ENCODE measurements at regions not wholly inside any gene's neighbourhood (a gene's known extent, or its start where the extent isn't known, plus 50 kb on each side); places are given as distances from the start of the nearest gene placed in this dataset.
"Not testable (repeated sequence)": the region's sequence is repeated elsewhere in the genome, so short reads cannot be mapped to it uniquely, and the experiment has no call there.

DNA sequence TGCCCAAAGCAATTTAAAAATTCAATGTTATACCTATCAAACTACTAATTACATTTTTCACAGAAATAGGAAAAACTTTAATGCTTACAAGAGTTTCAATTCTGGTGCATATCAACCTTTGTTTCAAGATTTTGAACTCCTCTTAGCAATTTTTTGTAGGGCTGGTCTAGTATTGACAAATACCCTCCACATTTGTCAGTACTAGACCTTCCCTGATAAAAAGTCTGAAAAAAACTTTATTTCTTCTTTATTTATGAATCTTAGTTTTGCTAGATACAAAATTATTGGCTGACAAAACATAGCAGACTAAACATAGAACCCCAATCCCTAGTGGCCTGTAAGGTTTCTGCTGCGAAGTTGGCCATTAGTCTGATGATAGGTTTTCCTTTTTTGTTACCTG lies 1804.9 kb downstream of the EFNA5 start:
- no peak for DNase-seq

DNA sequence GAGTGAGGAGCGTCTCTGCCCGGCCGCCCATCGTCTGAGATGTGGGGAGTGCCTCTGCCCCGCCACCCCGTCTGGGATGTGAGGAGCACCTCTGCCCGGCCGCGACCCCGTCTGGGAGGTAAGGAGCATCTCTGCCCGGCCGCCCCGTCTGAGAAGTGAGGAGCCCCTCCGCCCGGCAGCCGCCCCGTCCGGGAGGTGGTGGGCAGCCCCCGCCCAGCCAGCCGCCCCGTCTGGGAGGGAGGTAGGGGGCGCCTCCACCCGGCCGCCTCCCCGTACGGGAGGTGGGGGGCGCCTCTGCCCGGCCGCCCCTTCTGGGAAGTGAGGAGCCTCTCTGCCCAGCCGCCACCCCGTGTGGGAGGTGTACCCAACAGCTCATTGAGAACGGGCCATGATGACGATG lies 1811.4 kb downstream of the EFNA5 start:
- DNase-seq, result not testable (repeated sequence)

DNA sequence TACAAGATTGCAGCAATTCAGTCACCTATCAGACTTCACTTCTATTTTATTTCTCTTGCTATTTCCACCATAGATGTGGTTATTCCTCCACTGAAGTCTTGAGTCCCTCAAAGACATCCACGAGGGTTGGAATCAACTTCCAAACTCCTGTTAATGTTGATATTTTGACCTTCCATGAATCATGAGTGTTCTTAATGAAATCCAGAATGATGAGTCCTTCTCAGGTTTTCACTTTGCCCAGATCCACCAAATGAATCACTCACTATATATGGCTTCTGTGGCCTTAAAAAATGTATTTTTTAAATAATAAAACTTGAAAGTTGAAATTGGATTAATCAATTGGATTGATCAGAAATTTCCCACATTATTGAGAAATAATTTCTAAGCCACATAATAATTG lies 1821.0 kb downstream of the EFNA5 start:
- DNase-seq, result no peak

DNA sequence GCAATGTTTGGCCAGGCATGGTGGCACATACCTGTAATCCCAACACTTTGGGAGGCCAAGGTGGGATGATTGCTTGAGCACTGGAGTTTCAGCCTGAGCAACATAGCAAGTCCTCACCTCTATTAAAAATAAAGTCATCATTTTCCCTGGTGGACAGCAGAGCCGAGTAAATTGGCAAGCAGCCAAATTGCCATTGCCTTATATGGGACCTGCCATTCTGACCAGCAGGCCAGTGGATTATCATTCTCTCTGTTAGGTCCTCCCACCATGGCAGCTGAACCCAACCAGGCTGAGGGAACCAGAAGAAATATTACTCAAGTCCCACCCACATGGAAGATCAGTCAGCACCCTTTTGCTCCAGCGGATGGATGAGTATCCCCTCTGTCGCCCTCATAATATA lies 1829.9 kb downstream of the EFNA5 start:
- DNase-seq, result no peak

DNA sequence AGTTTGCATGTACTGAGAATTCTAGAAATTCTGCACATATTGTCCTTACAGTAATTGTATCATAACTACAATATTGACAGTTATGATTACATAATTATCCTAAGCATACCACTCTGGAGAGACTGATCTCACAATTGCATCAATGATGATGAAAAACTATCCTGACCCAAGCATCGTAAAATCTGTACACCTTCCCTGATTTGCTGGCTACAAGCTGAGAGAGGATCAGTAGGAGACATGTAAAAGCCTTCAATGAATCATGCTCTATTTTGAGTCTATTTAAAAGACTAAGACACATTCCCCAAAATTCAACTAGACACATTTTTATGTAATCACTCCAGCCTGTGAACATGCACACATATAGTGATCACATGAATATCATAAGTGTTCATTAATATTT lies 1833.8 kb downstream of the EFNA5 start:
- DNase-seq, result no peak

DNA sequence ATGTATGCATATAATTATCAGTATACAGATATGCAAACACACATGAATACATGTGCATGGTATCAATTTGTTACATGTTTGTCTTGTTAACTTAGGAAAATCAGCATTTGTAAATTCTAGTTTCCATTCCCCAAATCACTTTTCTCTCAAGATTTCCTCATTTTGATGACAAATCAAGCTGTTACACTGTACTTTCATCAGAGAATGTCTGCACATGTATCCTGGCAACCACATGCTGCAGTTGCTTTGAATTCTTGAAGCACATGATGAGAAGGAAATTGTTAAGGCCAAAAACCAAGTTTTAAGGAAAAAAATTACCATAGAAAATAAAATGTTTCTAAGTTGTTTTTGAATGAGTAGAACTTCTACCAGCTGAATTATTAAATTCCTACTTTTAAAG lies 1834.5 kb downstream of the EFNA5 start:
- DNase-seq, result no peak

DNA sequence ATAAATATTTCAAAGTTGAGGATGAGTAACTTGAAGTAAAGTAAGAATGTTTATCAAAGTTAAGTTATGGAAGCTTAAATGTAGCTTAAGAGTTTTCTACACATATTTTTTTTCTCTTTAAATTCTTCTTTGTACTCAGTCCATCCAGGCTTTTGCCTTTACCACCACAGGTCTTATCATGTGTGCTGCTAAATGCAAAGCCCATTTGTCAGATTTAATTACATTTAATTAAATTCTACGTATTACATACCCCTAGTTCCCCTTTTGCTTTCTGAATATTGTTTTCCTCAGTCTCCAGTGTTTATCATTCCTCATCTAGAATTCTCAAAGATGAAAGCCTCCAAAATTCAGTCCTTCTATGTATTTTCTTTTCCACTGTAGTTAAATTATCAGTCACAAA lies 1841.9 kb downstream of the EFNA5 start:
- no peak for DNase-seq

DNA sequence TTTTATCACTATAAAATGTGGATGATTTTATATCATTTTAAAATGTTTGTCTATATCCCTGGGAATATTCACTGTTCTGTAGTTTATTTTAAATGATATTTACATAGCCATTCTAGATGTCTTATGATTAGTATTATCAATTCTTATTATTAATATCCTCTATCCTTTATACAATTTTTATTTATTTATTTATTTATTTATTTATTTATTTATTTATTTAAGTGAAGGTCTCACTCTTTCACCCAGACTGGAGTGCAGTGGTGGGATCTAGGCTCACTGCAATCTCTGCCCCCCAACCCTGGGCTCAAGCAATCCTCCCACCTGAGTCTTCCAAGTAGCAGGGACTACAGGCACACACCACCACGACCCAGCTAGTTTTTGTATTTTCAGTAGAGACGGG lies 1848.9 kb downstream of the EFNA5 start:
- no peak for DNase-seq

DNA sequence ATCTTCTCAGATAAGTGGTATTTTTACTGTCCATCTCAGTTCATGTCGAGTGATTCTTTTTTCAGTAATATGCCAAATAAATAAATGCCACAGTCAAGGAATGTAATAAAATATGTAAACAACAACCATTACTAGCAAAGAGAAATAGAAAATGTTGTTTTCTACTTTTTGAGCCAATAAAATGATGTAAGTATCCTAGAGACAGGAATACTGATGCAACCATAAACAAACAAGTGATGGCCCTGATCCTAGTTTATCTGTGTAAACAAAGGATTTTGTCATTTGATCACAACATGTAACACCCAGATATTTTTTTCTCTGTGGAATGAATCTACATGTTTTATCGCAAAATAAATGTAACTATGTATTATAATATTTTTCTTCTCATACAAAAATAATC lies 1852.8 kb downstream of the EFNA5 start:
- DNase-seq, result no peak

DNA sequence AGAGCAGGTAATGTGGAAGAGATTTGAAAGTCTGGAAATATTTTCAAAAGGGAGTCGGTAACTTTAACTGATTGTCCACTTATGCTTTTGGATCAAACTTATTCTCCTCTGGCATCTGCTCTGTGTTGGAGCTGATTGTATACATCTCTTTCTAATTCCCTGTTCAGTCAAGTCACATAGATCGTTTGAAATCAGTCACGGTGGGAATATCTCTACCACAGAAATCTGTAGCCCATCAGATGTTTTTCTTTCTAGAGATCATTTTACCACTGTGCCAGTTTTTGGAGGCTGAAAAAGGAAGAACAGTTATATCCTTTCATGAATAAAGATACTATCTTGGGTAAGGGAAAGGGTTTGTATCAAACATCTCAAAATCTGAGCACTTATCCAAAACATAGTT lies 1853.3 kb downstream of the EFNA5 start:
- no peak for DNase-seq

DNA sequence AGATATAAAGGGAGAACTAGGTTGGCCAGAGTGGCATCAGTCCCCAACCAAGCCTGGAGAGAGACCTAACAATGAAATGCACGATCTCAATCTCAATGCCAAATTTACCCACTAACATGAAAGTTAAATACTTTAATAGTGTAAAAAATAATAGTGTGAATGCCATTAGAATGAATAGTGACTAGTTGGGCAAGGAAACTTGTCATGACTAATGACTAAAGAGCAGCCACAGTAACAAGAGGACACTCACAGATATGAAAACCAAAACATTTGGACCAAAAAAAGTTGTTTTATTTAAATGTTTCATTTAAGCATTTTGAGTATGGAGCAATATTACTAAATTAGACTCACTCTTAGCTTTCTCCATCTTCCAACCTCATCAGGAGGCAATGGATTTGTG lies 1853.8 kb downstream of the EFNA5 start:
- no peak for DNase-seq

DNA sequence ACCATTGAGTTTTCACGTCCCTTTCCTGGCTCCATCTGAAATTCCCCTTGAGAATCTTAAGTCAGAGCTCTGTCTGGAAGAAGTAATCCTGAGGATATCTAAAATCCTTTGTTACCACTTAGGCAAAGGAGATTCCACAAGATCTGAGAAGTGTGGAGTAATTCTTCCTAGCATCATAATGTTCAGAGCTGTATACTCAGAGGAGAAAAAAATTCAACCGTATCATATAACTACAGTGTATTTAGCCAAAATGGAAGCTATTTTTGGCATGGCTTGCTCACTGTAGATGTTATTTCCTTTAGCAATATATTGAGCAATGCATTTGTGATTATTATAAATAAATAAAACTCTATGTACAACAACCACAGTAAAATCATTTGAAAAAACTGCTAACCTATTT lies 1858.4 kb downstream of the EFNA5 start:
- no peak for DNase-seq

DNA sequence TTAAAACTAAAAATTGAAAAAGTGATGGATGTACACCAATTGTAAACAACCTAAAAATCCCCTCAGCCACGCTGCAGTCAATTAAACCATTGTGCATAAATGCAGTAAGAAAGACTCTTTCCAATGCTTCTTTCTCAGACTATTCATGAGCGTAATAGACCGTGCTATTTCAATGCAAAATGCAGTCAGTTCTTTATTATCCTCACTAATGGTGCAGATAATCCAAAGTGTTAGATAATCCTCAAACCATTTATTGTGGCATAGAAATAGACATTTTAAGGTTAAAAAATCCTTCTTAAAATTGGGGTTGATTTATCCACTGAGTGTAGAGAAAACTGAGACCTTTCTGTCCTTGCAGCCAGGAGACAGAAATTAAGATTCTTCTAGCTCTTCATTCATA lies 1862.8 kb downstream of the EFNA5 start:
- no peak for DNase-seq

DNA sequence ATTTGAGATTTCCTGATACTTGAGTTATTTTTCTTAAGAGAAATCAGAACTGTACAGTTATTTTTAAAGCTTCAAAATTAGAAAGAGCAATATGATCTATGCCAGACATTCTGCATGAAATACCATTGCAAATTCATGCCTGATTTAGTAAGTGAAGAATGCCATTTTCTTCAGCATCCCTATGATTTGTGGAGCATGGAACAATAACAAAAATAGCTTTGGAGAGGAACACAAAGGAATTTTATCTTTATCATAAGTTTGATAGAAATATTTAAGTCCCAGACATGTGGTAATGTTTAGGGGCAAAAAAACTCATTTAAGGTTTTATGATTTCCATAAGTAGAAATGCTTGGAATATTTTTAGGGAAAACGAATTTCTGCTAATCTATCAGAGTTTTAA lies 1863.4 kb downstream of the EFNA5 start:
- DNase-seq, result no peak

DNA sequence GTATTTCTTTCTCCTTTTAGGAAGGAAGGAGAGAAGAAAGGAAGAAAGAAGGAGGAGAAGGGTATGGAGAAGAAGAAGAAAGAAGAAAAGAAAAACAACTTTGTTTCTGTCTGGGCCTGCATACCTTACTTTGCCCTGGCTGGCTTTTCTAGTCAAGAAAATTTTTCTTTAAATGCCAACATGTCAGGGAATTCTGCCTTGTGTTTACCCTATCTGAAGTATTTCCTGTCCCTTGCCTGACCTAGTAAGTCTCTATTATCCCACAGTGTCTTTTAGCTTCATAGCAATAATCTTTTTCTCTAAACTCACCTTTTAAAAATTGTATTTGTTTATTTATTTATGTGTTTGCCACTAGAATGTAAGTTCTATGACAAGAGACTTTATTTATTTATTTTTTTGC lies 1864.1 kb downstream of the EFNA5 start:
- no peak for DNase-seq

DNA sequence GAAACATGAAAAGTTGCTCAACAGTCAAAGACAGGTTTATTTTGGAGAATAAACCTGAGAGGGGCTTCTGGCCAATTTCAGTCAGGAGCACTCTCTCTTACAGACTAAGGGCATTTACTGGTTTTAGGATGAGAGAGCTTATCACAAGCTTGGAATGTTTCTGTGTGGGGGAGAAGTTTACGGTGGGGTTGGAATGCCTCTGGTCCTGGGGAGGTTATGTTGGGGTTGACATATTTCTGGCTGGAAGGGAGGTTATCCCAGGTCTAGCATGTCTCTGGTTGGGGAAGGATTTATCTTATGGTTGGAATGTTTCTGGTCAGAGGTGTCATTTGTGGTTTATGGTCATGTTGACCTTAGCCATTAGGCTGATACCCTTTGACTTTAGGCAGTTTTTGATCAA lies 1867.3 kb downstream of the EFNA5 start:
- DNase-seq, result no peak

DNA sequence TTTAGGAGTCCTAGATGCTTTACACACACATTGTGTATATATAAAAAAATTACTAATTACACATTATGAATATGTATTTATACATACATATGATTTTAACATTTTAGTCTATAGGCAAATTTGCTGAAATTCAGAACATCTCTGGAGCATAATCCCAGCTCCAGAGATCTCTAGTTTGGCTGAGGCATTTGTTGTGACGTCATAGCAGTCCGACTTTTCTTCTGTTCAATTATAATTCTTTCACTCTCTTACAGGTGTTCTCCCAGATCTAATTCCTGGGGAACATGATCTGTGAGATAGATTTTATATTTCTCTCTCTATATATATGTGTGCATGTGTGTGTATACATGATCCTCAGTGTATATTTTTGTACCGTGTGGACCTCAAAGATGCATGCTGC lies 1876.2 kb downstream of the EFNA5 start:
- no peak for DNase-seq

DNA sequence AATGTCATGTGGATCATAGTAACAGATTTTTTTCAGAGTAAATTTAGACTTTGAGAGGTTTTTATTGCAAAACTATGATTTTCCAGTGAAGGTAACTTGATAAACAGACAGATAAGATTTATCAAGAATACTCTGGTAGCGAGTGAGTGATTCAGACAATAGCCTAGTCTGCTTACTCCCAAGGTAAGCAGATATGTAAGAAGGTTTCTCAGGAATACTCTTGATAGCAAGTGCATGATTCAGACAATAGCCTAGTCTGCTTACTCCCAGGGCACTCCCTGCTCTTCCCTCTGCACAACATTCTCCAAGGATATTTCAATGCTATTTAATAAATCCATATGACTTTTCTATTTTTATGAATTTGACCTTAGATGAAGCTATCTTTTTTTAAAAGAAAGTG lies 1881.5 kb downstream of the EFNA5 start:
- DNase-seq, result no peak

DNA sequence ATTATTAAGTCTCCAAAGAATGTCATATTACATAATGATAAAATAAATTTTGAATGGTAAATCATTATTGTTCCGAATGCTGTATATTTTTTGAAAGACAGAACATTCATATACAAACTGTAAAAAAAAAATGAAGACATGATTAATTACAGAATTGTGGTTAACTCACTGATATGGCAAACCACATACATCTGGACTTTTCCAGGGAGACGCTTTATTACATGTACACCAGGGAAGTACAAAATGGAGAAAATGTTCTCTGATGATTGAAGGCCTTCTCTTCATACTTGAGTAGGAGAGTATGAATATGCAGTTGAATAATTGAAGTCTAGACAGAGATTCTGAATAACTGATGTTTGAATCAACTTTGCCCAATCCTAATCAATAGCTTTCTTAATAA lies 1886.9 kb downstream of the EFNA5 start:
- DNase-seq, result no peak

DNA sequence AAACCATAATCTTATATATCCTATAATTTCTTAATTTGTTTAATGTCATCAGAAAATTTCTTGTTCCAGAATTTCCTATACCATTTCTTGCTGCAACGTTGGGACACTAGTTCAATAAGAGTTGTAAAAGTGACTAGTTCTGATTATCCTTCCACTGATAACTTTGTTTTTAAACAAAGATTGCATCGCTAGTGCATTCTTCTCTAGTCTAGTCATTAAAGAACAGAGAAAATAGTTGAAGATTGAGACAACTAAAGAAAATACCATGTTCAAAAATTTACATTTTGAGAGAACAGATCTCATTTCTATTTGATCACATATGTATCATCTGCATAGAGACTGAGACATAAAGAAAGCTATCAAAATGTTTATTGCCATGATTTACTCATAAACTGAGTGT lies 1888.2 kb downstream of the EFNA5 start:
- no peak for DNase-seq

DNA sequence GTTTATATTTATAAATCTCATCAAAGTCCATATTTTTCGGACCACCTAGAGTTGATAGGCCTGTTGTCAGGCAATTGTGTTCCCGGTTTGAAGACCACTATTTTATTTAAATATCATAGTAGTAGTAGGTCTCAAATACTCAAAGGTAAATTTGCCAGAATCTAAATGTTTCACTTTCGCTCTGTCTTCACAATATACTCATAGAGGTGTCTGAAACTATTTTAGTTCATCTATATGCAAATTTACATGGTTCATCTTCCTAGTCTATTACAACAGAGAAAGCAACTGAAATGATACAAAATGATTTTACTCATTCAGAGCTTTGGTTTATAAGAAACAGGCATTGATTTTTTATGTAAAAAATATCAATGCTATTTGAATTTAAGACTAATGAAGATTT lies 1897.5 kb downstream of the EFNA5 start:
- DNase-seq, result no peak

DNA sequence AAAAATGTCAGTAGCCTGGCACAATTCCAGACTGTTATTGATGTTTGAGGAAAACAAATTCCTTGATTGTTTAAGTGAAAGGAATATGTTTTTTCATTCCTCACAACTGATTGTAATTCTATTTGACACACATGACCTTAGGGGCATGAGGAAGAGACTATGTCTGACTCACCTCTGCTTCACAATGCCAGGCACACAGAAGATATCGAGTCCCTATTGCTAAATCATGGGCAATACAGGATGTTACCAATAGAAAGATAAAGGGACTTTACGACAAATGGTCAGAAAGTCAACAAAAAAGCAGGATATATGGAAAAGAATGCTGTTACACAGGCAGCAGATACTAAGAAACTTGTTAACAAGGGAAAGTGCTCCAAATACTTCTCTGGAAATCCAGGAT lies 1903.5 kb downstream of the EFNA5 start:
- DNase-seq, result no peak

DNA sequence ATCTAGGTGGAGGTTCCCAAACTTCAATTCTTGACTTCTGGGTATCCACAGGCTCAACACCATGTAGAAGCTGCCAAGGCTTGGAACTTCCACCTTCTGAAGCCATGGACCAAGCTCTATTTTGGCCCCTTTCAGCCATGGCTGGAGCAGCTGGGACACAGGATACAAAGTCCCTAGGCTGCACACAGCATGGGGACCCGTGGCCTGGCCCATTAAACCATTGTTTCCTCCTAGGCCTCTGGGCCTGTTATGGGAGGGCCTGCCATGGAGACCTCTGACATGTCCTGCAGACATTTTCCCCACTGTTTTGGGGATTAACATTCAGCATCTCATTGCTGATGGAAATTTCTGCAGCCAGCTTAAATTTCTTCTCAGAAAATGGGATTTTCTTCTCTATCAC lies 1908.0 kb downstream of the EFNA5 start:
- DNase-seq, result no peak

DNA sequence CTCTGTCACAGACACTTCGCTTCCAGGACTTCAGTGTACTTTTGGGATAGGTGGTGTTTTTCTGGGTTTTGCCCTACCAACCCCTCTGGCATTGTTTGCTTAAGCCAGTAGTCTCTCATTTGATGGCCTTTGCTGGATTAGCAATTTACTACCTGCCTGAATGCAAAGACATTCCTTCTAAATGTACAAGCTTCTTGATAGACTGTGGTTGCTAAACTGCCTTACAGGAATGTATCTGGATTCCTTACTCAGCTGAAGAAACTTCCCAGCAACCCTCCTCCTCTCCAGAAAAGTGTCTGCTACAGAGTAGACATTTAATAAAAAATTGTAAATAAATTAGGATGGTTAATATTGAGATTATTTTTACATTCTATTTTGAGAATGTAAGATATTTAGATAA lies 1916.7 kb downstream of the EFNA5 start:
- DNase-seq, result no peak

DNA sequence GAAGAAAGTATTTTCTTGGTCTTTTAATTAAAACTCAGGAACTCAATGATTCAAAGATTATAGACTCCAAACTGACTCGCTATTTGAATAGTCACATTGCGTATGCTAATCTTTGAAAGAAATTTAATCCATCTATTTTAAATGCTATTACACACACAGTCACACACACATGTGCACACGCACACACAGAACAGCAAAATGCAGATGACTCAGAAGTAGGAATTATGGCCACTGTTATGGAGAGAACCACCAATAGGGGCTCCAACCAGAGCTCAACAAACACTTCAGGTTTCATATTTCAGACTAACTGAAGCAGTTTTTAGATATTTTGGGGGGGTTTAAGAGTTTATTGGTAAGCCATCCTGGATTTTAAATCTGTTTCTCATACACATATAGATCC lies 1917.9 kb downstream of the EFNA5 start:
- DNase-seq, result no peak

DNA sequence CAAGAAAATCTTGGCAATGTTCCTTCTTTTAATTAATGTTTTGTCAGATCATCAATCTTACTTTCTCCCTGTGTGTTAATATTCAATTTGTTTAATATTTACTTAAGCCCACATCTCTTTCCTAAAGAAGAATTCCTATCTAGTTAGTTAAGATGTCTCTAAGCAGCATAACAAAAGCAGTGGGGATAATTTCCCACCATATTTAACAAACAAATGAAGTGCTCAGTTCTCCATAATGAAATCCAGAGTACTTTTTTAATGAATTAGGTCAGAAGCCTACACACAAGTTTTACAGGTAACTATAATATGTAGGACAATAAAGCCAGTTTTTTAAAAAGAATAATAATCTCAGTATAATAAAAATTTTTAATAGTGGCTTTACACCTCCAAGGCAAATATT lies 1918.8 kb downstream of the EFNA5 start:
- no peak for DNase-seq

DNA sequence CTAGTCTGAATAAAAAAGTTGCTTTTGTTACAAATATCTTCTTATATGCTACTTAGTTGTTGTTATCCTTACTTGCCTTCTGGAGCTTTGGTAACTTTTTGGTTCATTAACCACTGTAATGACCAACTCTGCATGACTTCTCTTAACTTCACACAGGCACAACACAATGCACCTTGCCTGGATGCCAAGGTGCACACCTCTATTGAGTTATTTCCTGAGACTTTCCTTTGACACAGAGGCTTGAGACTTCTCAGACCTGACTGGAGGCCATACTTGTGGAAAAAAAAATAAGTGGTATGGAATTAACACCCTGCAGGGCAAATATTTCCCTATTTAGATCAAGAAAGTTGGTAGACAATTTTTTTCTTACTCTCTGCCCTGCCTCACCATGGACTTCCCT lies 1925.6 kb downstream of the EFNA5 start:
- DNase-seq, result no peak
